HFF-Myc (cell line): ENCODE measurements at regions not wholly inside any gene's neighbourhood (a gene's known extent, or its start where the extent isn't known, plus 50 kb on each side); places are given as distances from the start of the nearest gene placed in this dataset.
A peak's percentile ranks its signal among the peaks of the same experiment; 100 is the strongest.
"Not testable (repeated sequence)": the region's sequence is repeated elsewhere in the genome, so short reads cannot be mapped to it uniquely, and the experiment has no call there.

Source experiments
- DNase-seq: peaks from one replicate; pipeline ENCODE4 v3.0.0-alpha.2; 2011; ENCODE audit warnings: low read depth; ENCODE audit errors: extremely low read depth
- H3K4me3 ChIP-seq: replicated peaks from 2 replicates; pipeline ENCODE4 v1.5.1; 2011; ENCODE audit warnings: low read depth, mild to moderate bottlenecking, control low read depth, low read length
- CTCF ChIP-seq: IDR thresholded peaks from 2 replicates; pipeline ENCODE4 v1.5.1; 2012; ENCODE audit warnings: mild to moderate bottlenecking, low read depth, low read length, control low read depth; ENCODE audit errors: missing control alignments

- DNase-seq, result peak; percentile 35
- no peak overlapping the region for H3K4me3 ChIP-seq
- no peak for TF ChIP-seq CTCF
Observed at GRCh38 chr3:23129817-23130216, 73.3 kb upstream of the UBE2E2 start.

GRCh38 chr3:23130406-23130805, 72.7 kb upstream of the UBE2E2 start:
- no peak for DNase-seq
- no peak overlapping the region for H3K4me3 ChIP-seq
- no peak for TF ChIP-seq CTCF

DNA sequence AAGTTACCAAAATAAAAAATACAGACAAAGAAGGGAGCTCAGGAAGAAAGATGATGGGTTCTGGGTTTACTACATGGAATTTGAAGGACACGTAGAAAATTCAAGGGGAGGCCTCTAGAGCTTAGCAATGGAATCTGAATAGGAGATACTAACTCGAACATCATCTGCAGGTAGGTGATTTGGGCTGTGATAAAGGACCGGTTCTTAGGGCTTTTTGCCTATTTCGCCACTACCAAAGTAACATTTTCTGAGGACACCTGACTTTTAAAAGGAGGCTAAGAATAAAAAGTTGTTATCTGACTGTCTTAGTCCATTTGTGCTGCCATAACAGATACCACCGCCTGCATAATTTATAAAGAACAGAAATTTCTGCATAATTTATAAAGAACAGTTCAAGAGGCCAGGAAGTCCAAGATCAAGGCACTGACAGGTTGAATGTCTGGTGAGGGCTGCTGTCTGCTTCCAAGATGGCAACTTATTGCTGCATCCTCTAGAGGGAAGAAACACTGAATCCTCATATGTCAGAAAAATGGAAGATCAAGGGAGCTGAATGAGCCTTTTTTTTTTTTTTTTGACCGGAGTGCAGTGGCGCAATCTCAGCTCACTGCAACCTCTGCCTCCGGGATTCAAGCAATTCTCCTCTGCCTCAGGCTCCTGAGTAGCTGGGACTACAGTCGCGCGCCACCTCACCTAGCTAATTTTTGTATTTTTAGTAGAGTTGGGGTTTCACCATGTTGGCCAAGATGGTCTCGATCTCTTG, 67.9 kb upstream of the UBE2E2 start:
- no peak for DNase-seq
- no peak for TF ChIP-seq CTCF
- no peak overlapping the region for H3K4me3 ChIP-seq

GRCh38 chr3:23136054-23136453, 67.1 kb upstream of the UBE2E2 start:
- no peak for DNase-seq
- TF ChIP-seq CTCF, result no peak

DNA sequence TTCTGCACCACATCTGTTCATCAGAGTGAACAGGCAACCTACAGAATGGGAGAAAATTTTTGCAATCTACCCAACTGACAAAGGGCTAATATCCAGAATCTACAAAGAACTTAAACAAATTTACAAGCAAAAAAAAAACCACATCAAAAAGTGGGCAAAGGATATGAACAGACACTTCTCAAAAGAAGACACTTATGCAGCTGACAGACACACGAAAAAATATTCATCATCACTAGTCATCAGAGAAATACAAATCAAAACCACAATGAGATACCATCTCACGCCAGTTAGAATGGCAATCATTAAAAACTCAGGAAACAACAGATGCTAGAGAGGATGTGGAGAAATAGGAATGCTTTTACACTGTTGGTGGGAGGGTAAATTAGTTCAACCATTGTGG, 59.1 kb upstream of the UBE2E2 start:
- not testable (repeated sequence) for DNase-seq, H3K4me3 ChIP-seq

More at GRCh38 chr3:23136054-23136453, 67.1 kb upstream of the UBE2E2 start:
- no peak overlapping the region for H3K4me3 ChIP-seq

DNA sequence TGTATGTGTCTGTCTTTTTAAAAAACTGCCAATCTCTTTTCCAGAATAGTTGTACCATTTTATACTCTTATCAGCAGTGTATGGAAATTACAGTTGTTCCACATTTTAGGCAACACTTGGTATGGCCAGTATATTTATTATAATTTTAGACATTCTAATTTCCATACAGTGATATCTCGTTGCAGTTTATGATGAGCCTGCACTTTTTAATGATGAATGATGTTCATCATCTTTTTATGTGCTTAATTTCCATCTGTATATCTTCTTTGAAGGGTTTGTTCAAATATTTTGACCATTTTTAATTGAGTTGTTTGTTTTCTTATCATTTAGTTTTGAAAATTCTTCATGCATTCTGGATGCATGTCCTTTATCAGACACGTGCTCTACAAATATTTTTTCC, 57.0 kb upstream of the UBE2E2 start:
- no peak for TF ChIP-seq CTCF
- no peak for DNase-seq
- no peak overlapping the region for H3K4me3 ChIP-seq

DNA sequence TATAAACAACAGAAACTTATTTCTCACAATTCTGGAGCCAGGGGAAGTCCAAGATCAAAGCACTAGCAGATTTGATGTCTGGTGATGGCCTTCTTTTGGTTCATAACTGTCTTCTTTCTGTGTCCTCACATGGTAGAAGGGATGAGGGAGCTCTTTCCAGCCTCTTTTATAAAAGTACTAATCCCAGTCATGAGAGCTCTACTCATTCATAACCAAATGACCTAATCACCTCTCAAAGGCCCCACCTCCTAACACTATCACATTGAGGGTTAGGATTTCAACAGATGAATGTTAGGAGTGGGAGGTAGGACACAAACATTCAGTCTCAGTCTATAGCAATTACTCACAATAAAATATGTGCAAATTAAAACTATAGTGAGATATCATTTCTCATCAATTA, 50.1 kb upstream of the UBE2E2 start:
- no peak overlapping the region for H3K4me3 ChIP-seq
- DNase-seq, result no peak
- no peak for TF ChIP-seq CTCF
